HCT116 (cell line): ENCODE measurements at regions not wholly inside any gene's neighbourhood (a gene's known extent, or its start where the extent isn't known, plus 50 kb on each side); places are given as distances from the start of the nearest gene placed in this dataset.

Experiments
- ATAC-seq: fragments of 200-7000 bp; cut with Tn5 transposase; 2 replicates; pipeline ENCODE4 v1.9.1; 2020; ENCODE audit warnings: mild to moderate bottlenecking, moderate library complexity
- BruUV-seq: library from RNA; stranded (reverse); fragments of 400-500 nt; replicated peaks from 2 replicates; lab custom pipeline; 2021; lab: Mats Ljungman, UMichigan
- CTCF ChIA-PET: fragments of 300-600 bp; sonication (Branson Sonifier 250); formaldehyde crosslinking; loops from one replicate; lab custom pipeline; 2021; ENCODE audit warnings: antibody characterized with exemption; lab: Charles Lee
- POLR2A ChIA-PET: fragments of 300-600, 350-600 bp; sonication (Branson Sonifier 250); formaldehyde crosslinking; loops from one replicate; lab custom pipeline; 2021; ENCODE audit warnings: antibody characterized with exemption; lab: Charles Lee
- RAD21 ChIA-PET, 2 experiments: fragments of 300-600 bp; sonication (Branson Sonifier 250); formaldehyde crosslinking; loops; one replicate each; lab custom pipeline; 2023; ENCODE audit warnings: low total read pairs in 2 of 2; ENCODE audit not compliant: uncharacterized antibody in 2 of 2, unreplicated experiment in 2 of 2, low non-redundant PET in 1 of 2; lab: Charles Lee
- DNase-seq: peaks from one replicate; pipeline ENCODE4 v3.0.0-alpha.2; 2010; ENCODE audit warnings: low read depth, low spot score
- H2AFZ ChIP-seq: fragments of 200-600 bp; shearing (Covaris generic), sonication (generic); 2 replicates; pipeline ENCODE4 v1.6.1; 2017; ENCODE audit warnings: low read depth, mixed run types, mixed read lengths, antibody characterized with exemption, low read length; ENCODE audit not compliant: poor library complexity, severe bottlenecking
- H3K27ac ChIP-seq: 2 replicates; pipeline ENCODE4 v1.5.1; 2012; ENCODE audit warnings: low read depth, low read length
- H3K27me3 ChIP-seq: fragments of 200-600 bp; sonication (generic); 2 replicates; pipeline ENCODE4 v1.6.1; 2016; ENCODE audit warnings: mixed run types, low read length, mixed read lengths; ENCODE audit not compliant: insufficient read depth
- H3K36me3 ChIP-seq, 2 experiments: fragments of 200-500 bp in 1 of 2; fragments of 200-600 bp in 1 of 2; sonication (Bioruptor generic) in 1 of 2; sonication (generic) in 1 of 2; 2 replicates each; pipeline versions ENCODE4 v1.5.1 to v1.6.1; 2014 to 2016; ENCODE audit warnings: low read length in 2 of 2, inconsistent platforms in 1 of 2, mixed read lengths in 1 of 2, mixed run types in 1 of 2; ENCODE audit not compliant: insufficient read depth in 2 of 2, control insufficient read depth in 1 of 2
- H3K4me1 ChIP-seq, 2 experiments: fragments of 200-600 bp in 1 of 2; sonication (generic) in 1 of 2; 2 replicates each; pipeline versions ENCODE4 v1.5.1 to v1.6.1; 2012 to 2017; ENCODE audit warnings: low read length in 2 of 2, inconsistent platforms in 1 of 2, mild to moderate bottlenecking in 1 of 2, mixed read lengths in 1 of 2, mixed run types in 1 of 2, moderate library complexity in 1 of 2; ENCODE audit not compliant: insufficient read depth in 2 of 2, control insufficient read depth in 1 of 2
- H3K4me2 ChIP-seq: fragments of 200-600 bp; sonication (generic); 2 replicates; pipeline ENCODE4 v1.6.1; 2017; ENCODE audit warnings: mixed run types, low read length, mixed read lengths
- H3K4me3 ChIP-seq, 2 experiments: fragments of 200-600 bp in 1 of 2; sonication (generic) in 1 of 2; replicated peaks in 1 of 2; 2 replicates each; pipeline ENCODE4 v1.5.1; 2011 to 2016; ENCODE audit warnings: low read length in 2 of 2, control low read depth in 1 of 2, low read depth in 1 of 2, mild to moderate bottlenecking in 1 of 2, mixed read lengths in 1 of 2, mixed run types in 1 of 2
- H3K79me2 ChIP-seq: fragments of 200-600 bp; sonication (generic); 2 replicates; pipeline ENCODE4 v1.6.1; 2017; ENCODE audit warnings: mild to moderate bottlenecking, mixed run types, low read length, moderate library complexity, mixed read lengths; ENCODE audit not compliant: insufficient read depth
- H3K9ac ChIP-seq: fragments of 200-600 bp; sonication (generic); 2 replicates; pipeline ENCODE4 v1.6.1; 2016; ENCODE audit warnings: low read length, mixed read lengths
- H3K9me2 ChIP-seq: fragments of 200-600 bp; sonication (generic), shearing (Covaris generic); 2 replicates; pipeline ENCODE4 v1.6.1; 2017; ENCODE audit warnings: mixed run types, mild to moderate bottlenecking, moderate library complexity; ENCODE audit not compliant: insufficient read depth
- H3K9me3 ChIP-seq, 2 experiments: fragments of 200-500 bp in 1 of 2; fragments of 200-600 bp in 1 of 2; sonication (Bioruptor generic) in 1 of 2; sonication (generic) in 1 of 2; 2 replicates each; pipeline ENCODE4 v1.6.1; 2014 to 2017; ENCODE audit warnings: low read length in 2 of 2, mixed read lengths in 2 of 2, inconsistent platforms in 1 of 2, low read depth in 1 of 2, mild to moderate bottlenecking in 1 of 2, mixed run types in 1 of 2, moderate library complexity in 1 of 2; ENCODE audit not compliant: control insufficient read depth in 1 of 2, insufficient read depth in 1 of 2
- H4K20me1 ChIP-seq: fragments of 200-600 bp; sonication (generic), shearing (Covaris generic); 2 replicates; pipeline ENCODE4 v1.6.1; 2017; ENCODE audit warnings: mixed run types, mild to moderate bottlenecking, moderate library complexity; ENCODE audit not compliant: insufficient read depth
- EZH2phosphoT487 ChIP-seq: fragments of 200-600 bp; IDR thresholded peaks from 2 replicates; pipeline ENCODE4 v1.6.1; 2018; ENCODE audit warnings: antibody characterized with exemption, borderline replicate concordance
- FOSL1 ChIP-seq: IDR thresholded peaks from 2 replicates; pipeline ENCODE4 v1.6.1; 2012; ENCODE audit warnings: low read depth
- POLR2A ChIP-seq: IDR thresholded peaks from 2 replicates; pipeline ENCODE4 v1.7.0; 2011; ENCODE audit warnings: borderline replicate concordance; ENCODE audit not compliant: insufficient read depth, insufficient read length; ENCODE audit errors: extremely low read depth
- YY1 ChIP-seq: IDR thresholded peaks from 2 replicates; pipeline ENCODE4 v1.6.1; 2011; ENCODE audit warnings: low read length, low read depth, moderate library complexity, mild to moderate bottlenecking; ENCODE audit not compliant: insufficient replicate concordance; ENCODE audit errors: extremely low read depth
- intact Hi-C: fragments of 100-400 bp; cut with micrococcal nuclease; formaldehyde crosslinking; loops from 2 replicates; pipeline ENCODE4 v1.10.0; 2022
- TF ChIP-seq, protein P1 (sequence below): IDR thresholded peaks from 2 replicates; pipeline ENCODE4 v1.6.1; 2011; ENCODE audit warnings: mild to moderate bottlenecking, low read length, moderate library complexity; ENCODE audit not compliant: insufficient replicate concordance; ENCODE audit errors: extremely low read depth

DNA sequence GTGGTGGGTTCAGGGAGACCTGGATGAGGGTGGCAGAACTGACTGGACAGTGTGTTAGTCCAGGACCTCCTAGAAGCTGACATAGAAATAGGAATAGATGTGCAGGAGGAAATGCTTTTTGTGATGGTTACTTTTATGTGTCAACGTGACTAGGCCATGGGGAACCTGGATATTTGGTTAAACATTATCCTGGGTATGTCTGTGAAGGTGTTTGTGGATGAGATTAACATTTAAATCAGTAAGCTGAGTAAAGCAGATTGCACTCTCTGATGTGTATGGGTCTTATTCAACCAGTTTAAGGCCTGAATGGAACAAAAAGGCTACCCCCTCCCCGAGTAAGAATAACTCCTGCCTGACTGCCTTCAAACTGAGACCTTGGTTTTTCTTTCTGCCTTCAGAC is 219.3 kb downstream of the DHX35 start:
- Histone ChIP-seq H3K4me3 (no peak overlapping the region), H3K9ac (no peak overlapping the region), H4K20me1 (no peaks in the 10 kb centered on the region), H3K36me3 (no peaks in the 10 kb centered on the region), H3K9me3 (no peaks in the 10 kb centered on the region), H3K79me2 (no peaks in the 10 kb centered on the region), H3K27me3 (peaks cover 27% of the 10 kb centered on the region), H2AFZ (no peak overlapping the region), H3K9me2 (no peaks in the 10 kb centered on the region), H3K4me2 (no peak overlapping the region), H3K27ac (no peak overlapping the region), H3K4me1 (no peaks in the 10 kb centered on the region)
- no peak for ATAC-seq
- CTCF ChIA-PET = no interaction called here
- TF ChIP-seq EZH2phosphoT487 (no peak), YY1 (no peak), FOSL1 (no peak)
- TF ChIP-seq, protein P1, sequence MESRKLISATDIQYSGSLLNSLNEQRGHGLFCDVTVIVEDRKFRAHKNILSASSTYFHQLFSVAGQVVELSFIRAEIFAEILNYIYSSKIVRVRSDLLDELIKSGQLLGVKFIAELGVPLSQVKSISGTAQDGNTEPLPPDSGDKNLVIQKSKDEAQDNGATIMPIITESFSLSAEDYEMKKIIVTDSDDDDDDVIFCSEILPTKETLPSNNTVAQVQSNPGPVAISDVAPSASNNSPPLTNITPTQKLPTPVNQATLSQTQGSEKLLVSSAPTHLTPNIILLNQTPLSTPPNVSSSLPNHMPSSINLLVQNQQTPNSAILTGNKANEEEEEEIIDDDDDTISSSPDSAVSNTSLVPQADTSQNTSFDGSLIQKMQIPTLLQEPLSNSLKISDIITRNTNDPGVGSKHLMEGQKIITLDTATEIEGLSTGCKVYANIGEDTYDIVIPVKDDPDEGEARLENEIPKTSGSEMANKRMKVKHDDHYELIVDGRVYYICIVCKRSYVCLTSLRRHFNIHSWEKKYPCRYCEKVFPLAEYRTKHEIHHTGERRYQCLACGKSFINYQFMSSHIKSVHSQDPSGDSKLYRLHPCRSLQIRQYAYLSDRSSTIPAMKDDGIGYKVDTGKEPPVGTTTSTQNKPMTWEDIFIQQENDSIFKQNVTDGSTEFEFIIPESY = no peak
- POLR2A ChIA-PET = no interaction called here
- DNase-seq = no peak
- intact Hi-C loops = no loop called here
- BruUV-seq = no TSS peak
- RAD21 ChIA-PET = no interaction called here

DNA sequence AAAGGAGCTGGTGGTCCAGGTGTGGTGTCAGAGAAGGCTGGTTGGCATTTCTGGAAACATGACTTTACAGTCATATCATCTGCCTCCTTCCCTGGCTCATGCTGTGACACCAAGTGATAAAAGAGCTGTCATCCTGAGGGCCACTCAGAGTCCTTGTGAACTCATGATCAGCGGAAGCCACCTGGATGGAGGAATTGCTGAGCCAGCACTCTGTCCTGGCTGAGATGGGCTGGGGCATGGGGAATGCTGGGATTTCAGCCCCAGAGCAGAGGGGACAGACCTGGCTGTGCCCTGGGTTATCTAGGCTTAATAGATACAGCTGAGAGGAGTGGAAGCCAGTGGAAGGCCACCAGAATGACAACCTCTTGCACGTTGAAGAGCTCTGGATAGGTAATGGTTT is 214.3 kb downstream of the DHX35 start:
- Histone ChIP-seq H3K36me3 (no peaks in the 10 kb centered on the region), H4K20me1 (no peaks in the 10 kb centered on the region), H3K9me3 (no peaks in the 10 kb centered on the region), H3K9me2 (no peaks in the 10 kb centered on the region), H3K4me3 (no peak overlapping the region), H3K4me1 (no peaks in the 10 kb centered on the region), H3K79me2 (no peaks in the 10 kb centered on the region), H2AFZ (no peak overlapping the region), H3K9ac (no peak overlapping the region), H3K27ac (no peak overlapping the region), H3K27me3 (peaks cover 41% of the 10 kb centered on the region), H3K4me2 (no peak overlapping the region)
- intact Hi-C loops = no loop called here
- TF ChIP-seq POLR2A = no peak
- ChIA-PET CTCF (no interaction called here), RAD21 (no interaction called here), POLR2A (no interaction called here)
- no peak for DNase-seq
- no peak for ATAC-seq
- BruUV-seq = no TSS peak
